HK-2 (cell line): ENCODE measurements at regions not wholly inside any gene's neighbourhood (a gene's known extent, or its start where the extent isn't known, plus 50 kb on each side); places are given as distances from the start of the nearest gene placed in this dataset.
"Not testable (repeated sequence)": the region's sequence is repeated elsewhere in the genome, so short reads cannot be mapped to it uniquely, and the experiment has no call there.

ENCODE experiments used
- DNase-seq: peaks from one replicate; pipeline ENCODE4 v3.0.0-alpha.2; 2018; ENCODE audit not compliant: unreplicated experiment

DNA sequence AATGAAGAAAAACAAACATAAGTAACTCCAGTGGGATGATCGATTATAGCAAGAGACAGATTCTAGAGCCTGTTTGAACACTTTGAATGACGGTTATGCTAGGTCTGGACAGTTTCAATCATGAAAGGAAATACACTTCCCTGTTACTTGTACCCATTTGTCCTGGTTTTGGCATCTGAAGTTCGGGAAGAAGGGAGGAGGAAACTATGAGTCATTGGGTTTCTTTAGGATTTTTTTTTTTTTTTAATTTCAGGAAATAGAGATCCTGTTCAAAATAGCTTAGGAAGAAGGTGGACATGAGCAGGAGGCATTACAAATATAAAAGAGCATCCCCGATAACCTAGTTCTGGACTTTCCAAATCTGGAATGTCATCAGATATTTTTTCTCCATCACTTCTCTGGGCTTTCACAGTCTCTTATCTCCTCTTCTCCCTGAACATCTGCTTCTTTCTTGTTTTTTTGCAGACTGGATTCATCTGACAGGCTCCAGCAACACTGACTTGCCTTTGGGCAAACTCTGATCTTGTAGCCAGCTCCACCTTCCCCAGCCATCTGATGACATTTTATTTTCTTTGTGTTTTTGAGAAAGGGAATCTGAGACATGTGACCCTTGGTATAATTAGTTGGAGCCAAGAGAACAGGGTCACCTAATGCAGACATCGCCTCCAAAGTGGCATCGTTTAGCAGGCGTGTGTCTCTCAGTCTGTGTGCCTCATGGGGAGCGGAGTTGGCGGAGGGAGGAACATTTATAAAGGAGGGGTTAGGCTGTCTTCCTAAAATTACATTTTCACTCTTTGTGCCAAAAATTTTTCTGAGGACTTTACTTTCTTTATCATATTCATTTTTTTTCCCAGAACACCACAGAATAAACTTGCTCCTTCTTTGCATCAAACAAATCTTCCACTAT is 195.3 kb upstream of the EPHA4 start:
- no peak for DNase-seq

- DNase-seq: no peak
These were observed 190.4 kb upstream of the EPHA4 start for GRCh38 chr2:221762496-221762895.

GRCh38 chr2:221761260-221761659 is 189.2 kb upstream of the EPHA4 start:
- no peak for DNase-seq

GRCh38 chr2:221758076-221758475 is 186.0 kb upstream of the EPHA4 start:
- no peak for DNase-seq

DNA sequence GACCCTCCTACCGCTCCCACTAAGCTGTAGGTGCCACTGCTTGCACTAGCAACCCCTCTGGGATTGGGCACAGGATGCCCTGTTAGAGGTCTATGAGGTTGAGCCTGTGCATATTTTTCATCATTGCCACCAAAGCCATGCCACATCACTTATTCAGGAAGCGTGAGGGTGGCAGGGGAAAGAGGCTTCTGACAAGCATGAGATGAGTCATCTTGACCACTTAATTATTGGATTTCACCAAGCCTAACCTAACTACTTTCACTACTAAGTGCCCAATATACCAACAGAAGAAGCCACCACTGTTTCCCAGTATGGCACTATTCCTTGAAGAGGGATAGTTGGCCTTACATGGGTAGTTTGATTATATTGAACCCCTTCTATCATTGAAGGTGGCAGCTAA is 181.3 kb upstream of the EPHA4 start:
- no peak for DNase-seq

DNA sequence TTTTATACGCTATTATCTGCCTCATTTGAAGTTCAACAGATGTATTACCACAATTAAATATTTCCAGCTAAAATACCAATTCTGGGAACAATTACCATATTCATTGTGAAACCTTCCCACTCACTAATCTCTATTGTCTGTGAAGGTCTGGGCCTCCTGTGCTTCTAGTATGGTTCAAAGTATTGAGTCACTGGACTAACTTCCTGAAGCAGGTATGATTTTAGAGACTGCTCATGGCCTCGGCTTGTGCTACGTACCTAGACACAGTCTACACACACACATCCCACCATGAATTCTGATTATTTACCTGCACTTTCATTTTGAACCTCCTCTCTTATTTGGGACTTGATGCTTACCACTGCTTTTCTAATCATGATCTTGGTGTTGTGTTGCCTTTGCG is 180.7 kb upstream of the EPHA4 start:
- no peak for DNase-seq

GRCh38 chr2:221750316-221750715 is 178.2 kb upstream of the EPHA4 start:
- DNase-seq: no peak

DNA sequence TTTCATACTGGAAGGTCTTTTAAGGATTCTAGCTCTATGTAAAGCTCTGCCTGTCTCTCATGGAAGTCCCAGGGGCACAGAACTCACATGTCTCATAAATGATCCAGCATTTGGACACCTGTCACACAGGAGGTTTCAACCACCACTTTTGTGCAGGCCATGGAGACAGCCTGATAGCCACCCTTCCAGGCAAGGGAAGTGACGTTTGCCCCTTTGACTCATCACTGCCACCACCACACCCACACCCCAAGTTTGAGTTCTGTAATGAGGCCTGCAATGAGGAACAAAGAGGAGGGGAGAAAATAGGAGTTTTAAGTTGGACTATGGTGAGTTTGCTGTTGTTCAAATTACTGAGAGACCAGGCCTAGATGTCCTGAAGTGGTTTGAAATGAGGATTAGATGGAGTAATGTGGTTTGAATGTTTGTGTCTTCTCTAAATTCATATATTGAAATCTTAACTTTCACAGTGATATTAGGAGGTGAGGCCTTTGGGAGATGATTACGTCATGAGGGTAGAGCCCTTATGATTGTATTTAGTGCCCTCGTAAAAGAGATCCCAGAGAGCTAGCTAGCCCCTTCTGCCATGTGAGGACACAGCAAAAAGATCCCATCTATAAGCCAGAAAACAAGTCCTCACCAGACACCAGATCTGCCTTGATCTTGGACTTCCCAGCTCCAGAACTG is 175.3 kb upstream of the EPHA4 start:
- no peak for DNase-seq

GRCh38 chr2:221741496-221742211 is 169.6 kb upstream of the EPHA4 start:
- DNase-seq: no peak

DNA sequence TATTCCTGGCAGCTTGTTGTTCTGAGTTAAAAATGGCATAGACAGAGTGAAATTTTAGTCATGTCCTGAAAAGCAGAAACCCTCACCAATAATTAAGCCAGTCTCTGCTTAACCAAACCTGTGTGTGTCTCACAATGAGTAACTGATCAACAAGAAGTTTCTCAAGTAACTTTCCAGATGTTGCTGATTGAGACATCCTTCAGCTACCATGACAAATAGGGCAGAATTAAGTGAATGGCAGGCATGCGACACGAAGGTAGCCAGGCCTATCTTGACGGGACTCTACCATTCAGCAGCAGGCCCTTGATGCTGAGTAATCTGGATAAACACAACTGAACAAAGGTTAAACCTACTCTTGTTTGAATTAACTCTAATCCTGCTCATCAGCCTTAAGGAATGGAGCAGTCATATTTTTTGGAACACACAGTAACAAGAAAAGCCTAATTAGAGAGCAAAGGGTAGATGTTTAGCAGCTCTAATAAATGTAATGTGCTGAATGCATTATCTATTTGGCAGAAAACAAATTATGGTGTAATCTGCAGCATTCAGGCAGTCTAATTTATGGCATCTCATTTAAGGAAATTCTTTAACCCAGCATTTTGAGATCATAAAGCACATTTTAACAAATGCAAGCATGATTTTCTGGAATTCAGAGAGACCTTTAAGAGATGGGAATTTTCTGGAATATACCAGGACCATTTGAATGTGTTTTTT is 159.5 kb upstream of the EPHA4 start:
- peak; percentile 16 for DNase-seq

DNA sequence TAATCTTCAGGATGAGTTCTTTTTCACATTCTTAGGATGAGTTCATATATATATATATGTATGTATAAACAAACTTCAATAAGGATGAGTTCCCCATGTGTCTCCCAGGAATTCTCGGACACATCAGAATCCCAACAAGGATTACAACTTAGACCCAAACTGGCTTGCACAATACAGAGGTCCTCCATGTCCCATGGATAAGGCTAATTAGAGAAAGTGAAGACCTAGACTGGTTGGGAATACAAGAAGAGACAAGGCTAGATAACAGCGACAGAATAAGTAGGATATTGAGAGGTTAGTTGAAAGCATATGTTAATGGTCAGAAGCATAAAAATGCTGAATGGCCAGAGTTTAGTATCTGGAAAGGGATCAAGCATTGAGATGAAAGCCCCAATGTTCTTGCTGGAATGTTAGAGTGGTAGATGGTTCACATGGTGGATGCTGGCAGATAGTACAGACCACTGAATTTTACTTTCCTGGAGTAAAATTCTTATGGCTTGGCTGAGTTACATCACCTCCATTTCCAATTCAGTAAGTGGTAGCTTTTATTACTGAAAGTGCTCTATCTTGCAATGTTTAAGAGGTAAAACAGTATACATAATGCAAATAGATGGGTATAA is 154.9 kb upstream of the EPHA4 start:
- DNase-seq: no peak

DNA sequence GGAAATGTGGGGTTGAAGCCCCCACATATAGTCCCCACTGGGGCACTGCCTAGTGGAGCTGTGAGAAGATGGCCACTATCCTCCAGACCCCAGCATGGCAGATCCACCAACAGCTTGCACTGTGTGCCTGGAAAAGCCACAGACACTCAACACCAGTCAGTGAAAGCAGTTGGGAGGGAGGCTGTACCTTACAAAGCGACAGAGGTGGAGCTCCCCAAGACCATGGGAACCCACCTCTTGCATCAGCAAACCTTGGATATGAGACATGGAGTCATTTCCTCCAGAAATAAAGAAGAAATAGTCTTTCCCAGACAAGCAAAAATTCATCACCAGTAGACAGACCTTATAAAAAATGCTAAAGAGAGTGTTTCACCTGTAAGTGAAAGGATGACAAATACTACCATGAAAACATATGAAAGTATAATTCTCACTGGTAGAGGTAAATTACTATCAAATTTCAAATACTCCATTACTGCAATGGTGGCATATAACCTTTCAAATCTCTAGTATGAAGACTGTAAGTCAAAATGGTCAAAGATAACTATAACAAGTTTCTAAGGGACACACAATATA is 152.6 kb upstream of the EPHA4 start:
- no peak for DNase-seq

- not testable (repeated sequence) for DNase-seq
These were observed 152.0 kb upstream of the EPHA4 start for GRCh38 chr2:221724117-221724516.

- peak; percentile 28 for DNase-seq
These were observed 144.6 kb upstream of the EPHA4 start for GRCh38 chr2:221716426-221717303.

DNA sequence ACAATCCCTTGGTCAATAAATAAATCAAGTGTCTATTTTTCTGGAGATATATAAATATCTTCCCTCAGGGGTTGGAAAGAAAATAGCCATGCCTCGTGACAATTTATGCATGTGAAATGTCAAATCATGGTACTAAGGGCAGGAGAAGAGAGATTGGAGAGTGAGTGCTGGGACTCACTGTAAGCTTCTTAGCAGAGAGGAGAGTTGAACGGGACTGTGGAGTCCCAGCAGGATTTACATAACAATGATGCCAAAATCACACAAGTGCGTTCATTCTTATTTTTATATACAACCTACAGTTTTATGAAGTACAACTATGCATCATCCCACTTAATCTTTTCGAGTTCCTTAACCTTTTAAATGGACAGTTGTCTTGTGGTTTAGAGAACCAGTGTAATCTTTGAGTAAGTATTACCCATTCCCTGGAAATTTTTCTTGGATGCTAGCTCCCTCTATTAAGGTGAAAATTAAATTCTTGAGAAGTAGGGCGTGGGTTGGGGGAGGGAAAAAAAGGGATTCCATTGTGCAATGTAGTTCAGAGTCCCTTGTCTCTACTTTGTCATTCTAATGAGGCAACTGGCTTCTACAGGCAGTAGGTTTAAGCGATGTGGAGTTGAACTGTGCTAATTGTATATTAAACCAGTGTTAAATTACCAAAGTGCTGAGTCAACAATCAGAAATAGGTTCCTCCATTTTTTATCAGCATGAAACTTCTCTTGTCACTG is 143.6 kb upstream of the EPHA4 start:
- no peak for DNase-seq

DNA sequence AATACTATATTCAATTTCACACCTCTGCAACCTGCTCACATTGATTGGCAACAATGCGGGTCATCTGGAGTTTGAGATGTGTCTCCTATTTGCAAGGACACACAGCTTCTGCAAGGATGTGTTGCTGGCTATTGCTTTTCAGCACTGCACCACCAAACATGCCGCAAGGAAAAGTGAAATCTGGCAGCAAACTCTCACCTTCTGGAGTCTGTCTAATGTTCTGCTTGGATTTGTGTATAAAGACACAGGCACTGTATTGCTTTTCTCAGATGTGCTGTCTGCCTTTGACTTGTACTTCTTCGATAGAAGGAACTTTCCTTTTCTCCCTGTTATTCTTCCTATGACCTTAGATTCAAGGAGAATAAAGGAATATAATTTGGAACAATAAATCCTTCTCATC is 138.6 kb upstream of the EPHA4 start:
- no peak for DNase-seq

DNA sequence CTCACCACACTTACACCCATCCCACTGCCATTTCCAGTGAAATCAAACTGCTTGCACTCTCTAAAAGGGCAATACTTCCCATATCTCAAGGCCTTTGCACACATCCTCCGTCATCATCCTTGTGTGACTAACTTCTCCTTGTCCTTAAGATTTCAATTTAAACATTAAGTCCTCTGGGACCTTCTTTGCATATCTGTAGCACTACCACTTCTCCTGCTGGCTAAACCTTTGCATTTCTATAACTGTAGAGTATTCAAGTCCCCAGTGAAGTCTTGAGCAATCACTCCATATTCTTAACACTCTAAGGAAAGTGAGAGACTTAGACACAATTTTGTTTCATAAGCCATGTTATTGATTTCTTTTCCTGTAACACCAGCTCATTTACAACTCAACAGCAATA is 136.8 kb upstream of the EPHA4 start:
- no peak for DNase-seq

DNA sequence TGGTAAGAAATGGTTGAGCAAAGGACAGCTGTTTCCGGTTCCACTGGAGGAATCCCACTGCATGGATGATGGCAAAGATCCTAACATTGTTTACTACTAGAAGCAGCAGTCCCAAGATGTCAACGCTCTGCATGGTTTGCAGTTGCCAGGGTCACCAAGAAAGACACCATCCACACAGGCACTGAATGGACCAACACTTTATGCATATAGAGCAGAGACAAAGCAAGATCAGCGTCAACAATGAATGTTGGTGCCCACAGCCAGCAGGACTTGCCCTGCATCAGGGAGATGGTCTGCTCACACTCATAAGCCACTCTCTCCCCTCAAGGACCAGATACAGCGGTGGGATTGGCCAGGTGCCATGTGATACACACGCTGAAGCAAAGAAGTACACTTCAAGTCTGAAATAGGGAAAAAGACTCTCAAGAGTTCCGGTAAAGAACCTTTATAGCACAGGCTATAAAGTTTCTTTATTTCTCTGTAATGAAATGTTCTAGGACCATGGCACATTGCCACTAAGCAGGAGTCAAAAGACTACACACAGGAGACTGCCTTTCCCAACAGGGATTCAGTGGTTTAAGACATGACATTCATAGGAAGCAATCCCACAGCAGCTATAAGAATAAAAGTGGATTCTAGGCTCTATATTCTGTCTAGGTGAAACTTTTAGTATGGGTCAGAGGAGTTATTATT is 133.2 kb upstream of the EPHA4 start:
- no peak for DNase-seq

DNA sequence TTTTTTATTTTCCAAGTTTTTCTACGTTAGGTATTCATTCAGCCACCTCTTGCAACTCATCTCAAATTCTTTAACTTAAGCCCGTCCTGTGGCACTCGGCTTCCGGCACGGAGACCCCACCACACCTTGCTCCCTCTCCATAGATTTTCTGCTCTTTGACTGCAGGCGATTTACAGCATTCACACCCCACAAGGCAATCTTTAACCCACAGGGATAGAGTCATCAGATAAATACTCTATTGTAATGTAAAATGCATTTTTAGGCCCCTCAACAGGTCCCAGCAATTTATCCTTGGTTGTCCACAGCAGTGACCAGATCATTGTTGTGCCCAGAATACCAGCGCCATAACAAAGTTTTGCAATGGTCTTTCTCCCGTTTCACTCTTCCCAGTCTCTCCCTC is 132.3 kb upstream of the EPHA4 start:
- DNase-seq: no peak
